ENCODE measurements at regions not wholly inside any gene's neighbourhood (a gene's known extent, or its start where the extent isn't known, plus 50 kb on each side); places are given as distances from the start of the nearest gene placed in this dataset.

DNA sequence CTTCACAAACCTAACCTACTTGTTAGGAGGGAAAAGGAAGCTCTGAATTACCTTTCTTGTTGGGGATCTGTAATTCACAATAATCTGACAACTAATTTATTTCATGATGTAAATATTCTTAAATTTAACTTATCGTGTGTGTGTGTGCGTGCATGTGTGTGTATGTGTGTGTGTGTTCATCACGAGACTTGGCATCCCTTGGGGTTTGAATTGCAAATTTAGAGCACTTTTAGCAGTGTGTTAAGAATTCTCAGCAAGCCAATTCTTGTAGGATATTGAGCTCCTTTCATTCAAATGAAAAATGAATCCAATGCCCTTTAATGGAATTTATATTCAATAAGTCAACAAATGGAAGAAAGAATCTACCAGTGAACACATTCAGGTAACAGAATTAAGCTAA is 85.9 kb upstream of the C3orf80 start (continued):
- TF ChIP-seq ZBTB4 (CRISPR knock-in tag; IDR thresholded peaks at IDR 0.05; ENCODE audit: borderline replicate concordance) (no peak), ZNF552 (CRISPR knock-in tag; IDR thresholded peaks at IDR 0.05; ENCODE audit: borderline replicate concordance) (no peak), ZBTB3 (CRISPR knock-in tag; IDR thresholded peaks at IDR 0.05; ENCODE audit: borderline replicate concordance, low read depth) (no peak), ZNF614 (CRISPR knock-in tag; IDR thresholded peaks at IDR 0.05; ENCODE audit: borderline replicate concordance) (no peak), ZNF609 (CRISPR knock-in tag; IDR thresholded peaks at IDR 0.05; ENCODE audit: borderline replicate concordance) (no peak), ZMYM3 (CRISPR knock-in tag; IDR thresholded peaks at IDR 0.05) (no peak), LCORL (IDR thresholded peaks at IDR 0.05) (no peak), LCORL (CRISPR knock-in tag; IDR thresholded peaks at IDR 0.05) (no peak)
